ENCODE measurements at regions not wholly inside any gene's neighbourhood (a gene's known extent, or its start where the extent isn't known, plus 50 kb on each side); places are given as distances from the start of the nearest gene placed in this dataset.

GRCh38 chr5:155953335-155953734 is 373.6 kb upstream of the SGCD start:
- Histone ChIP-seq H3K9me3 (ENCODE audit: low read length) (no peaks in the 10 kb centered on the region), H4K20me1 (ENCODE audit: insufficient read depth, low read length) (no peaks in the 10 kb centered on the region), H3K4me3 (ENCODE audit: low read depth, low read length, poor library complexity, severe bottlenecking) (no peak overlapping the region), H3K27ac (ENCODE audit: low read depth, low read length, poor library complexity, severe bottlenecking) (no peak overlapping the region), H3K9me2 (ENCODE audit: insufficient read depth, low read length) (no peaks in the 10 kb centered on the region), H2AFZ (ENCODE audit: low read length) (no peak overlapping the region), H3K79me2 (ENCODE audit: insufficient read depth, low read depth, low read length) (no peaks in the 10 kb centered on the region), H3K4me1 (ENCODE audit: insufficient read depth, low read length, poor library complexity, severe bottlenecking) (no peaks in the 10 kb centered on the region), H3K36me3 (ENCODE audit: insufficient read depth, low read length) (no peaks in the 10 kb centered on the region), H3K4me2 (ENCODE audit: low read length) (no peak overlapping the region)
- TF ChIP-seq CTCF (conservative IDR thresholded peaks at IDR 0.05; ENCODE audit: low read length) (no peak), EZH2phosphoT487 (IDR thresholded peaks at IDR 0.05; ENCODE audit: borderline replicate concordance, low read depth, low read length) (no peak)
- ChIA-PET POLR2A (interaction anchor here (0.7 kb wide), 1 partner anchor 597 kb away, joined by 3 read pairs; no protein-coding TSS in a partner anchor), CTCF (ENCODE audit: unreplicated experiment) (no interaction called here)
- intact Hi-C loops (cut with micrococcal nuclease; ENCODE audit: unreplicated experiment): no loop called here
- no TSS peak for BruUV-seq (replicated peaks)
- no peak for DNase-seq (ENCODE audit: low spot score)

- DNase-seq (ENCODE audit: low spot score): no peak
- TF ChIP-seq EZH2phosphoT487 (IDR thresholded peaks at IDR 0.05; ENCODE audit: borderline replicate concordance, low read depth, low read length) (no peak), CTCF (conservative IDR thresholded peaks at IDR 0.05; ENCODE audit: low read length) (no peak)
- Histone ChIP-seq H3K79me2 (ENCODE audit: insufficient read depth, low read depth, low read length) (no peaks in the 10 kb centered on the region), H3K4me2 (ENCODE audit: low read length) (no peak overlapping the region), H3K4me3 (ENCODE audit: low read depth, low read length, poor library complexity, severe bottlenecking) (no peak overlapping the region), H3K4me1 (ENCODE audit: insufficient read depth, low read length, poor library complexity, severe bottlenecking) (no peaks in the 10 kb centered on the region), H3K36me3 (ENCODE audit: insufficient read depth, low read length) (no peaks in the 10 kb centered on the region), H3K9me3 (ENCODE audit: low read length) (no peaks in the 10 kb centered on the region), H3K9me2 (ENCODE audit: insufficient read depth, low read length) (no peaks in the 10 kb centered on the region), H2AFZ (ENCODE audit: low read length) (no peak overlapping the region), H4K20me1 (ENCODE audit: insufficient read depth, low read length) (no peaks in the 10 kb centered on the region), H3K27ac (ENCODE audit: low read depth, low read length, poor library complexity, severe bottlenecking) (no peak overlapping the region)
- ChIA-PET POLR2A (no interaction called here), CTCF (ENCODE audit: unreplicated experiment) (no interaction called here)
- BruUV-seq (replicated peaks): no TSS peak
- intact Hi-C loops (cut with micrococcal nuclease; ENCODE audit: unreplicated experiment): no loop called here
These were observed 372.1 kb upstream of the SGCD start for GRCh38 chr5:155954701-155955445.

GRCh38 chr5:155957884-155958283 is 369.1 kb upstream of the SGCD start:
- CTCF ChIA-PET (ENCODE audit: unreplicated experiment): no interaction called here
- Histone ChIP-seq H3K4me1 (ENCODE audit: insufficient read depth, low read length, poor library complexity, severe bottlenecking) (no peaks in the 10 kb centered on the region), H3K36me3 (ENCODE audit: insufficient read depth, low read length) (no peaks in the 10 kb centered on the region), H3K4me2 (ENCODE audit: low read length) (no peak overlapping the region), H4K20me1 (ENCODE audit: insufficient read depth, low read length) (no peaks in the 10 kb centered on the region), H3K9me2 (ENCODE audit: insufficient read depth, low read length) (no peaks in the 10 kb centered on the region), H2AFZ (ENCODE audit: low read length) (no peak overlapping the region), H3K79me2 (ENCODE audit: insufficient read depth, low read depth, low read length) (no peaks in the 10 kb centered on the region), H3K4me3 (ENCODE audit: low read depth, low read length, poor library complexity, severe bottlenecking) (no peak overlapping the region), H3K9me3 (ENCODE audit: low read length) (no peaks in the 10 kb centered on the region), H3K27ac (ENCODE audit: low read depth, low read length, poor library complexity, severe bottlenecking) (no peak overlapping the region)
- TF ChIP-seq CTCF (conservative IDR thresholded peaks at IDR 0.05; ENCODE audit: low read length) (no peak), EZH2phosphoT487 (IDR thresholded peaks at IDR 0.05; ENCODE audit: borderline replicate concordance, low read depth, low read length) (no peak)
- intact Hi-C loops (cut with micrococcal nuclease; ENCODE audit: unreplicated experiment): no loop called here
- POLR2A ChIA-PET: no interaction called here
- BruUV-seq (replicated peaks): no TSS peak
- DNase-seq (ENCODE audit: low spot score): no peak
